GM12865 (cell line): ENCODE measurements at regions not wholly inside any gene's neighbourhood (a gene's known extent, or its start where the extent isn't known, plus 50 kb on each side); places are given as distances from the start of the nearest gene placed in this dataset.

Experiments
- DNase-seq: peaks from one replicate; pipeline ENCODE4 v3.0.0; 2010; ENCODE audit warnings: low read depth
- H3K4me3 ChIP-seq: 2 replicates; pipeline ENCODE4 v1.5.1; 2011; ENCODE audit warnings: mild to moderate bottlenecking, low read depth, low read length, control low read depth
- TF ChIP-seq, protein P1 (sequence below): IDR thresholded peaks from 2 replicates; pipeline ENCODE4 v1.5.1; 2011; ENCODE audit warnings: low read length, control low read depth, low read depth, inconsistent platforms; ENCODE audit not compliant: insufficient read depth; ENCODE audit errors: missing control alignments

DNA sequence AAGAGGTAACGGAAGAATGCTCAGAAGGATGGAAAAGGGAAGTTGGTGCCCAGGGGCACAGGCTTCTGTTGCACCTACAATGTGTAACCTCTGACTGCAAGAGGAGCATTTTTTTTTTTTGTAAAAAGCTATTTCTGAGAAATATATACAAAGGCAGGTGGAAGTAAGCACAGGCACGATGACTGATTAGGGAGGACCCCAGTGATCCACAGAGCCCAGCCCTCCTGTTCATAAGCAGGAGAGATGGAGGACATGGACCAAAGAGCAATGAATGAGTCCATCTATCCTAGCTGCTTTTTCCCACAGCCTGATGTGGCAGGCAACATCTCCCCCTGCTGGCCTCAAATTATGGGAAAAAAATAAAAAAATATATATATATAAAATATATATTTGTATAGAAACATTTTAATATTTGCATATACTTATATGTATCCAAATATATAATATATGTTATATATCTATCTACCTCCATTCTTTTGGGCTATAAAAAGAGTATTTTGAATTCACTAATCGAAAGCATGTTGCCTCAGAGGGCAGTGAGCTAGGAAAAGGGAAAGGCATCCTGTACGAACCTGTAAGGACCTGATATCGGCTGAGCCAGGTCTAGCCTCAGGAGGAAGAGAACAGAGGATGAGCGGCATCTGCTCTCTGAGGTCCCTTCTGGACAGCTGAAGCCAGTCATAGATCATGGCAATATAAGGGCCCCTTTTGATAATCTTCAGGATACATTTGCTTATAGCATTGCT is 166.0 kb upstream of the STK17B start:
- DNase-seq, result peak; percentile 26
- TF ChIP-seq, protein P1, sequence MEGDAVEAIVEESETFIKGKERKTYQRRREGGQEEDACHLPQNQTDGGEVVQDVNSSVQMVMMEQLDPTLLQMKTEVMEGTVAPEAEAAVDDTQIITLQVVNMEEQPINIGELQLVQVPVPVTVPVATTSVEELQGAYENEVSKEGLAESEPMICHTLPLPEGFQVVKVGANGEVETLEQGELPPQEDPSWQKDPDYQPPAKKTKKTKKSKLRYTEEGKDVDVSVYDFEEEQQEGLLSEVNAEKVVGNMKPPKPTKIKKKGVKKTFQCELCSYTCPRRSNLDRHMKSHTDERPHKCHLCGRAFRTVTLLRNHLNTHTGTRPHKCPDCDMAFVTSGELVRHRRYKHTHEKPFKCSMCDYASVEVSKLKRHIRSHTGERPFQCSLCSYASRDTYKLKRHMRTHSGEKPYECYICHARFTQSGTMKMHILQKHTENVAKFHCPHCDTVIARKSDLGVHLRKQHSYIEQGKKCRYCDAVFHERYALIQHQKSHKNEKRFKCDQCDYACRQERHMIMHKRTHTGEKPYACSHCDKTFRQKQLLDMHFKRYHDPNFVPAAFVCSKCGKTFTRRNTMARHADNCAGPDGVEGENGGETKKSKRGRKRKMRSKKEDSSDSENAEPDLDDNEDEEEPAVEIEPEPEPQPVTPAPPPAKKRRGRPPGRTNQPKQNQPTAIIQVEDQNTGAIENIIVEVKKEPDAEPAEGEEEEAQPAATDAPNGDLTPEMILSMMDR, result peak; percentile 17
- H3K4me3 ChIP-seq, result no peak overlapping the region

DNA sequence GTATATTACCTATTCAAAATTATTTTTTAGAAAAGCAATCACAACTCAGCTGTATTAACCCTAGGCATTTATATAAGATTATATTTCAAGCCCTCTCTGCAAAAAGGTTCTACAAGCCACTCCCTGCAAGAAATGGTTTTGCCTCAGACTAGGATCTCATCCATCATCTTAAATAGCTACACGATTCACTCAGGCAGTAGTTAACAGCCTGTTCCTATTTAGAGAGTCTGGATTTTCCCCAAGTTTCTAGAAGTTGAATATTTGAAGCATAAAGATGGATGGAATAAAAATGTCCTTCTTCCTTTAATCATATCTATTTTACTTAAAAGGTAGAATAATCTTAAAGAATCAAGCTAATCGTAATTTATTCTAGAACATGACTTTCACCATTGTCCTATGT is 167.1 kb upstream of the STK17B start:
- no peak overlapping the region for H3K4me3 ChIP-seq
- TF ChIP-seq, protein P1, result no peak
- DNase-seq, result no peak

DNA sequence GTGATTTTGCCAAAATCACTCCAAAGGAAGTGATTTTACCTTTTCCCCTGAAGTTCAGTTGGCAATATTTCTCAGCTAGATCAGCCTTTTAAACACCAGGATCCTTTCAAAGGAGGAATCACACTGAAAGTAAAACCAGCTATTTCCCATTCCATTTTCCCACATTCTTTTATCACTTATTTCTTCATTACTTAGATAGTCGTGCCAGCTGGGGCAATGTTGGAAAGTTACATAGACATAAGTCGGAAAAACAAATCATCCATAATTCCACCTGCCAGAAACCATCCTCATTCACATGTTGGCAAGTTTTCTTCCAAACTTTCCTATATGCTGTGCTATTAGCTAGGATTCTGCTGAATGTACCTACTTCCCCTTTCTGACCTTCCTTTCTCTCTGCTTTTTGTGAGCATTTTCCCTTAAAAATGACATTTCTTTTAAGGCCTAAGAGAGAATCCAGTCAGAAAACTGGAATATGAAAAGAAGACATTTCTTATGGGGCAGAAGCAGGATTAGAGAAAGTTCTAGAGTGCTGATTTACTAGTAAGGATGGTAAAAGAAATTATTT is 170.0 kb upstream of the STK17B start:
- TF ChIP-seq, protein P1, result no peak
- no peak overlapping the region for H3K4me3 ChIP-seq
- DNase-seq, result no peak

DNA sequence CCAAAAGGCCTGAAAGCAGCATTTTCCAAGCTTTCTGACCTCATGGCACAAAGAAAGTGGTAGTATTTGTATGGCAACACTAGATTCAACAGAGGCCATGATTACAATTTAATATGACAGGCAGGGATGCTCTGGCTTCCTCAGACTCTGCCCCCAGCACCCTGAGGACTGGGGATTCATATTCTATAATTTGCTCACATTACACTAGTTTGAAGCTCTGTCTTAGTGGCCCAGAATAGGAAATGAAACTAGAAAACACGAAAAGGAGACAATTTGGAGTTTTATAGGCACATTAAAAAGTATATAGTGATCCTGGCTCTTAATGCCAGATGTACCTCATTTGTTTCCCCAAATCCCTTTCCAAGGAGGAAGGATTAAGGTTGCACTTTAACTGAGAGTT is 173.0 kb upstream of the STK17B start:
- TF ChIP-seq, protein P1, result no peak
- no peak overlapping the region for H3K4me3 ChIP-seq
- no peak for DNase-seq

DNA sequence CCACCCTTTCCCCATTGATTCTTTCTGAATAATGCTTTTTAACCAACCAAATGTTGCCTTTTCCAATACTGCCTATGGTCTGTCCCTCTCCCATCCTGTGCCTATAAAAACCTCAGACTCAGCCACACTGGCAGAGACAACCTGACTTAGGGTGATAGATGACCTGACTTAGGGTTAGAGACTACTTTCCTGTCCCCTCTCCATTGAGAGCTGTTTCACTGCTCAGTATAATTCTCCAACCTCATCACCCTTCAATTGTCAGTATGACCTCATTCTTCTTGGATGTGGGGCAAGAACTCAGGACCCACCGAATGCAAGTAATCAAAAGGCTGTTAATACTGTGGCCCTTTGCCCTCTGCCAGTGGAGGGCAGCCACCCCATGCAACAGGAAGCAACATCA is 182.3 kb upstream of the STK17B start:
- H3K4me3 ChIP-seq, result no peak overlapping the region
- DNase-seq, result no peak
- TF ChIP-seq, protein P1, result no peak

DNA sequence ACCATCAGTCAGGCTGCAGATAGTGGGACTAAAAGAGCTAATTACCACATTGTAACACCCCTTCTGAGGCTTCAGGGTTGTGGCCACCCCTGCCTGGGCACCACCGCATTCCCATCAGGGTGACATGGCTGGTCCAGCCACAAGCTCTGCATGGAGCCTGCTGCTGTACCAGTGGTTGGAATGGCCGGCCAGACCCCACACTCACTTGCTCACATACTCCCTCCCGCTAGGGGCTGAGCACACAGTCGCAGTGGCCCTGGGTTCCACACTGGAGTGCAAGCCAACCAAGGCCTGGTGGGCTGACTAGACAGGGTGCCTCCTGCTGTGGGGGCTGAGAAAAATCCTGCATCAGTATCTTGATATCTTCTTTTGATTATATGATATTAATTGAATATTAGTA is 182.8 kb upstream of the STK17B start:
- no peak for DNase-seq
- no peak overlapping the region for H3K4me3 ChIP-seq
- TF ChIP-seq, protein P1, result no peak

DNA sequence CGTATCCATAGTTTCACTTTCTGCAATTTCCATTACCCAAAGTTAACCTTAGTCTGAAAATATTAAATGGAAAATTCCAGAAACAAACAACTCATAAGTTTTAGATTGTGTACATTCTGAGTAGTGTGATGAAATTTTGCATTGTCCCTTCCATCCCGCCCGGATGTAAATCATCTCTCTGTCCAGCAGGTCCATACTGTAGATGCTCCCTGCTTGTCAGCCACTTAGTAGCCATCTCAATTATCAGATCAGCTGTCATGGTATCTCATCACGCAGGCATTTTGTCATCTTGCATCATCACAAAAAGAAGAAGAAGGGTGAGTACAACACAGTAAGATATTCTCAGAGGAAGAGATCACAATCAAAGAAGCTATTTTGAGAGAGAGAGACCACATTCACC is 185.0 kb upstream of the STK17B start:
- TF ChIP-seq, protein P1, result no peak
- DNase-seq, result no peak
- no peak overlapping the region for H3K4me3 ChIP-seq
